ENCODE measurements at regions not wholly inside any gene's neighbourhood (a gene's known extent, or its start where the extent isn't known, plus 50 kb on each side); places are given as distances from the start of the nearest gene placed in this dataset.

DNA sequence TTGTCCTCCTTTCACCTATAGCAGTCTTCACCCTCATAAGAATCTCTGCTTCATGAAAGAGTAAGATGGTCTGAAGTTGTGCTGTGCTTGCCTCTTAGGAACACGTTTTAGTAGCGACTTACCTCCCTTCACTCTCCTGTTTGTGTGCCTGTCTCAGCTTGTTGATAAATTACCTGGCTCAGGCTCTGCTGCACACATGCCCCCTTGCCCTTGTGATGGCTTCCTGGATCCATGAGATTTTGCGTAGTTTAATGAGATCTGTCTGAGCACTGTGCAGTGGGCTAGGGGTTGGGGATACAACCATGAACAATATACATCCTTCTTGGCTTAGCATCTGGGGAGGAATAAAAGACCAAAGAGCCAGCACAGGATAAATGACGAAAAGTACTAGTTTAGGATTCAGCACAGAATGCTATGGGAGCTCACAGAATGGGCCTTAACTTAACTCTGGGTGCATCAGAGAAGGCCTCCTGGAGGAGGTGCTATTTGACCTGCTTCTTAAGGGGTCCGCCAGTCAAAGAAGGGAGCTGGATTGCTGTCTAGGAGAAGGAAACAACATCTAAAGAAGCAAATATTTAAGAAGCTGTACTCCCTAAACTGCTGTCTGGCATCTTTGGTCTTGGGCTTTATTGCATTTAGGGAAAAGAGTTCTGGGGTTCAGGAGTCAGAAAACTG is 175.7 kb upstream of the PLXNA2 start:
- no peak for DNase-seq (ENCODE audit: low spot score)
- no peak for FAIRE-seq

DNA sequence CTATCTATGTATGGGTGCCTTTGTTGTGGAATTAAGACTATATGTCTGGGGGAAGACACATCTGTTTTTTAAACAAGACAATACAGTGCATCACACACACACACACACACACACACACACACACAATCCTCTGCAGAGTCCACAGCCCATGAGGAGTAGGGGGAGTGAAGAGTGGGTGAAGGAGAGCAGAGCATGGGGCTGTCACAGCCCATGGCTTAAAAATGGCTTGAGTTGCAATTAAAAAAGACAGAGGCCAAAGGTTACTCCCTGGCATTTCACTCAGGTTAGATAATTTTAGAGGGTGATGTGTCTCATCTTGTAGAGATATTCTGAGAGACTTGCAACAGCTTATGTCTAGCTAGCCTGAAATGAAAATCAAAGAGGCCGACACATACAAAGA is 176.5 kb upstream of the PLXNA2 start:
- DNase-seq (ENCODE audit: low spot score): no peak
- FAIRE-seq: no peak

DNA sequence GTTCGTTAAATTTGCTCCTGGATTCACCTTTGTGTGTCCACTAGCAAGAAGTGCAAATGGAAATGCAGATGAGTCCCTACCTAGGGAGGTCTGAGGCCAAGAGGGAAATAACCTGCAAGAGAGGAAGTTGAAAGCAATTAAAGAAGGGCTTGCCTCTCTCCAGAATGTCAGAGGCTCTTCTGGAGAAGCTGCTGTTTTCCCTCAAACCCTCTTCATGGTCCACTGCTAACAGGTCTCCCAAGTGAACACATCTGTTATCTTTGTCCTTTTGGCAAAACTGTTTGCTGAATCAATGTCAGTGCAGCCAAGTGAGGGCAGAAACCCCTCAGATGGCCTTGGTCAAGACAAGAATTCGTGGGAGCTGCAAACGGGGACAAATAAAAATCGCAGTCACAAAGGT is 177.3 kb upstream of the PLXNA2 start:
- FAIRE-seq (no peak), DNase-seq (ENCODE audit: low spot score) (no peak)

DNA sequence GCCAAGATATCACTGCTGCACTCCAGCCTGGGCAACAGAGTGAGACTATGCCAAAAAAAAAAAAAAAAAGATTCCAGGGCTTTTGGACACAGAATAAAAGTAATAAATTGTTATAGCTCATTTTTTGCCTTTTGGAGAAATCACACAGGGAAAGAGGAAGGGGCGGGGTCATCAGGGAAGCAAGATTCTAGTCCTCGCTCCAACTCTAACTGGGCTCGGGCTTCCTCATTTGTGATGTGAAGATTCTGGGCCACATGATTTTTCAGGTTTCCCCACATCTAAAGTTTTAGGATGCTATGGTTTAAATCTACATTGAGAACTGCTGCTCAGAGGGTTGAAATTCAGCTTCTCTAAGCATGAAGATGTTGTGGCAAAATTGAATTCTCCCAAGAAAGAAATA is 179.3 kb upstream of the PLXNA2 start:
- FAIRE-seq: no peak
- no peak for DNase-seq (ENCODE audit: low spot score)

DNA sequence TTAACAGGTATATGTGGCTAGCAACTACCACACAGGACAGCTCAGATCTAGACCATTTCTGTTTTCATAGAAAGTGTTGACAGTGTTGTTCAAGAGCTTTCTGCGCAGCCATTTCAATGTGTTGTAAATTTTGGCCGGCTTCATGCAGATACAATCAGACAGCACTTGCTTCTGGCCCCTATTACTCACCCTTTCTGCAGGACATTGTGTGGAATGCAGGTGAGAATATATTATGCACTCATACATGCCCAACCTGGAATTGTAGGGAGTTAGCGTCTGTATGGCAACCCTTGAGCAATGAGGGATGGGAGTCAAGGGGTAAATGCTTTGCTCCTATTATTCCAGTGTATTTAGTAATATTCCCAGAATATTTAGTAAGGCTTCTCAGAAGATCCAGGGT is 180.9 kb upstream of the PLXNA2 start:
- DNase-seq (ENCODE audit: low spot score) (no peak), FAIRE-seq (no peak)

DNA sequence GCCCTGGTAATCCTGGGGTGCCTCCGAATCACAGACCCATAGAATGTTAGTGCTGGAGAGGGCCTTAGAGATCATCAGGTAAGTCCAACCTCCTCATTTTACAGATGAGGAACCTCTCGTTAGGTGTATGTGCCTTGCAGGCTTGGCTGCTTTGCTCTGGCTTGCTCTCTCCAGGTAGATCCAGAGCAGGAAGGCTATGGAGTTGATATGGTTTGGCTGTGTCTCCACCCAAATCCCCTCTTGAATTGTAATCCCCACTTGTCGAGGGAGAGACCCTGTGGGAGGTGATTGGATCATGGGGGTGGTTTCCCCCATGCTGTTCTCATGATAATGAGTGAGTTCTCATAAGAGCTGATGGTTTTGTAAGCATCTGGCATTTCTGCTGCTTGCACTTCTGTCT is 186.0 kb upstream of the PLXNA2 start:
- FAIRE-seq (no peak), DNase-seq (ENCODE audit: low spot score) (no peak)

DNA sequence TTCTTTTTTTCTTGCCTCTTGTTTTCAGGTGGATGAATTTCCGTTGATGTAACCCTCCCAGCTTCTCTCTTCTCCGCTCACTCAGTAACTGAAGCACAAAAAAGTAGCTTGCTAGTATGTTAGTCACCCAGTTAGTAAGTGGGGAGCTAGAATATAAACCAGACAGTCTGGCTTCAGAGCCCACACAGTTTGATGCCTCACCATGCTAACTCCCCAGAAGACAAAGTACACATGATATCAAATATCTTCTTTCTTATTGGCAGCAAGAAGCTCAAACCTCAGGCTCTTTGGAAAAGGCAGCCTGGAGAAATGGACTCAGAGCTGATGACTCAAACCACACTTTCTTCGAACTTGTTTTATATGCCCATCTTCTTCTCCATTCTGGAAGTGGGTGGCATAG is 187.5 kb upstream of the PLXNA2 start:
- DNase-seq (ENCODE audit: low spot score) (no peak), FAIRE-seq (no peak)

DNA sequence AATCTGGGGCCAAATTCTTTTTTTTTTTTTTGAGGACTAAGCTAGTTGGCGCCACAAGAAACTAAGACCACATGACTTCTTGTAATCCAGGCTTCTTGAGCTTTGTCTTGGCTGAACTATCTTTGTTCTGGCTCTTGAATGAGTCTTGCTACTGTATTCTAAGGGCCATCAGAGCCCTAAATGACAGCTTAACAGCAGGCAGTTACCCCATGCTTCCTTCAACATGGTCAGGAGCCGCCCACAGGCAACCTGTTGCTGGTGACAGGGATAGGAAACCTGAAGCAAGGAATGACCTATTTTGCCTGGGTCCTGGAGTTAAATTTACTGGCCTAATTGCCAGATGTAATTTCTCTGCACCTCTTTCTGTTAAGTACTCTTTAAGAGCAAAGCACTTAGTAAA is 188.2 kb upstream of the PLXNA2 start:
- FAIRE-seq (no peak), DNase-seq (ENCODE audit: low spot score) (no peak)

DNA sequence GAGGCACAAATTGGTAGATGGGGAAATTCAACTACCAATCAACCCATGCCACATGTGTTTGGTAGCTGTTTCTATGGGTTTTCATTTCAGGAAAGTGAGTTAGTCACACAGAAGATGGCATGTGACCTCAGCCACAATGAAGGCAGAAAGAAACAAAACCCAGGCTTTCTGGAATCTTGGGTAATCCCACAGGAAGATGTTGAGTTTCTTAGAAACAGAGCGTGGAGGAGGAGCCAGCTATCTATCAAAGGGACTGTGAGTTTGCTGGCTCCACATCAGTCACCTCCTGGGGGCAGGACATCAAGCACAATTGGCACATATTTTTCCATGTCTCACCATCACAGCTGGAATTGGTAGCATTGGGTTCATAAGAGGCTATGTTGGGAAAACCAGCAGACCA is 188.9 kb upstream of the PLXNA2 start:
- no peak for DNase-seq (ENCODE audit: low spot score)
- FAIRE-seq: no peak

DNA sequence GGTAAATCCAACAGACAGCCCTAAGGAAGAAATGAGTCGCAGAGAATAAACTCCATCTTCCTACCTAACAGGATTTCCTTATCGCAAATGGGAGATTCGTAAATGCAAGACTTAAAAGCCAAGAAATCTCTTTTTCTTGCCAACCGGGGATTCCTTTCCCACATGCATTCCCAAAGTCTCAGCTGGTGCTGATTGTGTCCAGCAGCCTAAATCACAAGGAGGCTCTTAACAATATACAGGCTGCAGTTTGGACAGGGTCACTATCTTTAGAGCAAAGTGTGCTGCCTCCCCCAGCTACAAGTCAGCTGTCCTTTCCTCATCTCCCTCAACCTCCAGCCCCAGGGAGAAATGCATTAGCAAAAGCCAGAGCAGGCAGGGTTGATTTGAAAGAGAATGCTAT is 189.8 kb upstream of the PLXNA2 start:
- DNase-seq (ENCODE audit: low spot score) (no peak), FAIRE-seq (no peak)

DNA sequence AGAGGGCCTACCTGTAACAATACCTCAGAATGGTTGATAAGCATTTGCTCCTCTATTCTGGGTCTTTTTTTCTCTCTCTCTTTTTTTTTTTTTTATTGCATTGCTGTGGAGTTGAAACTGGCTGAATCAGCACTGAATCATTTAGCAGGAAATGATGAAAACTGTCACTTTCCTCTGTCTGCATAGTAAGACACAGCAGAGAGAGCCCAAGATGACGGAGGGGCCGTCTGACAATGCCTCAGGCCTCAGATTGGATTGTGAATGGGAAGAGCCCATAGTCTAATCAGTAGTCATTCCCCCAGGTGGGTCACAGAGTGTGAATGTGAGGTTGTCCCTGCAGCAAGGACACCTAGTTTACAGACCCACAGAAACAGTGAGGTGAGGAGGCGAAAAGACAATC is 193.2 kb upstream of the PLXNA2 start:
- FAIRE-seq: no peak
- peak; percentile 47 for DNase-seq (ENCODE audit: low spot score)

DNA sequence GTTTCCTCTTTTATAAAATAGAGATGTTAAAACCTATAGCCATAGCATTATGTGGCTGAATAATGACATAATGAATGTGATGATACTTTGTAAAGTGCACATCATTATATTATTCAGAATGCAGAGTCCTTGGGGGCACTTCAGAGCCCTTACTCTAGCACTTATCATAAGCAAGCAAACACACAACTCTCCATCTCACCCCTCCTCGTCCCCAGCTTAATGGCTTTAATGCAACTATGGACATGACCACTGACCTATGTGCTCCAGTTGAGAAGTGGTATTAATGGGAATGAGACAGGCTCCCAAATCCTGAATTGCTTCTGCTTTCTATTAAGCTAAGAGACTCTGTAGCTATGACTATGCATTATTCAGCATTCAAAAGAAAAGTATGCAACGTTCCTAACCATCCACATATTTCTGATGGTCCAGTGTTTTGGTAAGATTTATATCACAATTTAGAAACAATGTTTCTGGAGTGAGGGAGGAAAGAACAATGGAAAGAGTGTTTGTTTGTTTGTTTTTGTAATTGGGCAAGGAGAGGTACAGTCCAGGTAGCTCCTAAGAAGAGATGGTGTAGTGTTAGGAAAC is 194.0 kb upstream of the PLXNA2 start:
- no peak for FAIRE-seq

DNA sequence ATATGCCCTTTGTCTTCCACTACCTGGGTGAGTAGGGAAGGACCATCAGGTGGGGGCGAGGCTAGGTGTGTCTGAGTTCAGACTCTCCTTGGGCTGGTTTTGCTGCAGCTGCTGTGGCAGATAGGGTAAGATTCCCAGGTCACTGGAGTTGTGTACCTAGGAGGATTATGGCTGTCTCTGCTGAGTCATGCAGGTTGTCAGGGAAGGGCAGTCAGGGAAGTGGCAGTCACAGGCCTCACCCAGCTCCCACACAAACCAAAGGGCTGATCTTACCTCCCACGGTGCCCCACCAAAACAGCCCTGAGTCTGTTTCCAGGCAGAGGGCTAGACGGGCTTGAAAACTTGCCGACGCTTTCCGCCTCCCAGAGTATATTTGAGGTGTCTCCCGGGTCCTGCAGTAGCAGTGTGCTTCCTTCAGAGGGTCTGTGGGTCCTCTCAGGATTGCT is 201.6 kb upstream of the PLXNA2 start:
- no peak for FAIRE-seq

More for the DNA sequence above, 194.0 kb upstream of the PLXNA2 start:
- DNase-seq (ENCODE audit: low spot score): no peak

DNA sequence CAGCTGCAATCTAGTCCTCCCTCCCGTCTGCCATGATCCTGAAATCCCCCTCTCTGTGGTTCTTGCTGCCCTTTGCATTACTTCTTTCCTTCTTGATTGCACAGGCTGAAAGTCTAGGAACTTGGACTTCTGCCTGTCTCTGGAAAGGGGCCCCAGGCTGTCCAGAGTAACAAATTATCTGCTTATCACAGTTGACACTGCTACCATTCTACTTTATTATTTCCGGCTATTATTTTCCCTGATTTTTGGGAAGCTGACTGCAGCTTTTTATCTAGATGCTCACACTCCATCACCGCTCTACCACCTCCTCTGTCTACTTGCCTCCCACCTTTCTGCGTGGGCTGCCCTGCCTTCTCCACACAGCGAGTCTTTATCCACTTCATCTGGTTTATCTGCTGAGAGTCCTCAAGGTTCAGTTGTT is 202.1 kb upstream of the PLXNA2 start:
- no peak for FAIRE-seq
- no peak for DNase-seq (ENCODE audit: low spot score)

More for the DNA sequence above, 201.6 kb upstream of the PLXNA2 start:
- no peak for DNase-seq (ENCODE audit: low spot score)

DNA sequence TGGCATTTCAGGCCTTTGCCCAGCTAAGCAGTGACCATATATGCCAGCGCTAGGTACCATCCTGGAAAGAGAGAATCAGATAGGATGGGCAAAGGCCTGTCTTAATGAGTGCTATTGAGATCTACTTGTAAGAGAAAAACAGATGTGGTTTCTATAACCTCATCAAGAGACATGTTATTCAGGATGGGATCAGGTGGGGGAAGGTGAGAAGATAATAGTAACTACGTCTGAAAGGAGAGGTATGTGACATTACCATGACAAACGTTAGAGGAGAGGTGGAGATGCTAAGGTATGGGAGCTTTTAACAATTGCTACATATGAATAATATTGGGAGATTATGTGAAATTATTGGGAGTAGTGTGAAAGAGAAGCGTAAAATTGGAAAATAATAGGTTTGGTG is 204.2 kb upstream of the PLXNA2 start:
- FAIRE-seq: no peak
- no peak for DNase-seq (ENCODE audit: low spot score)

DNA sequence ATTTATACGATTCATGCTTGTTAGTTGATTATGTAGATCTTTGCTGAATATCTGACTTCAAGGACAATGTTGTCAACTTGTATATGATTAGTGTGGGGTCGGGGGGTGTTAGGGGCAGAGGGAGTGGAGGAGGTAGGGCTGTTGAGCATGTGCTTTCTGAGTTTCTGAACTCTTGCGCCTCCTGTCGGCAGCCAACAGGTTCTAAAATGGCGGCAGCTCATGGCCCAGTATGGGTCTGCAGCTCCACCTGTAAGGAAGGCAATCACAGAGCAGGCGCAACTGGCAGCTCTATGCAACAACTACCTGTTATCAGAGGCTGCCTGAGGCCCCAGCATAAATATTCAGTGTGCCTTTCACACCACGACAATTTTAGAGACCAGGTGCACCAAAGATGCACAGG is 205.8 kb upstream of the PLXNA2 start:
- FAIRE-seq: no peak

DNA sequence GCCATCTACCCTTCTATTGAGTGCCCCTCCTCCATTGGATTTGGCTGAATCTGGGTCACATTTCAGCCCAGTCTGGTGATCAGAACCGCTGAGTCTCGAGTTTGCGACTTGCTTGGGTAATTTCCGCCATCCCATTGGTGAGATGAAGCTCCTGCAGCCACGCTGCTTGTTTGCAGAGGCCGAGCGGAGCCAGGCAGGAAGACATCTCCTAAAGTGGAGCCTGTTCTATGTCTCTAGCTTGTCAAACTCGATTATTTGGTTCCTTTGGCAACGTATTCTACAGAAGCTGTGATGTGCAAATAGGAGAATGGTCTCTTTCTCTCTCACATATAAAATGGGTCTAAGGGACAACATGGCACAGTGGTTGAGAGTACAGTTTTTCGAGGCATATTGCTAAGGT is 206.8 kb upstream of the PLXNA2 start:
- FAIRE-seq (no peak), DNase-seq (ENCODE audit: low spot score) (no peak)

More for the DNA sequence above, 205.8 kb upstream of the PLXNA2 start:
- DNase-seq (ENCODE audit: low spot score): no peak

DNA sequence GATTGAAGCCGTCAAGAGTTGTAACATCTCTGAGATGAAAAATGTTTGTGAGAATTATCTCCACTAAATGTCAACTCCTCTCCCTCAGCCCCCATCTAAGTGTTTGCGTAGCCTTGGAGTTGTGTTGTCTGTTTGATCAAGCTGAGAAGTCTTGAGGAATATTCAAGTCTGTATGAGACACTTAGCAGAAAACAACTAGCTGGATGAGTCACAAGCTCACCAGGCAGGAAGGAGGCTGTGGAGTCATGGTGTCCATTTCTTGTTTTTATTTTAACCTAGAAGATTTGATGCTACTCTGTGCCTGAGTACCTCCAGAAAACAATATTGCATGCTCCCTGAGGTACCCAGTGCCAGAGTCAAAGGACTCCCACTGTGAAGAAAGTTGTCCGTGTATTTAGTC is 211.6 kb upstream of the PLXNA2 start:
- FAIRE-seq (no peak), DNase-seq (ENCODE audit: low spot score) (peak; percentile 13)

DNA sequence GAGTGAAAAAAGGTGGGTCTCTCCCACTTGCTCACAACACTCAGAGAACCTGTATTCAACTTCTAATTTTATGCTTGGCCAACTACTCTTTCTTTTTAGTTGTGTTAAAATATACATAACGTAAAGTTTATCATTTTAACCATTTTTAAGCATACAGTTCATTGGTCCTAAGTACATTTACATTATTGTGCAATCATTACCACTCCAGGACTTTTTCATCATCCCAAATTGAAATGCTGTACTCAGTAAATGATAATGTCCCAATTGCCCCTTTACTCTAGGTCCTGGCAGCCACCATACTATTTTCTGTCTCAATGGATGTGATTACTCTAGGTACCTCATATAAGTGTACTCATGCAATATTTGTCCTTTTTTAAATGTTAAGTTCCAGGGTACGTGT is 212.3 kb upstream of the PLXNA2 start:
- FAIRE-seq (no peak), DNase-seq (ENCODE audit: low spot score) (no peak)

DNA sequence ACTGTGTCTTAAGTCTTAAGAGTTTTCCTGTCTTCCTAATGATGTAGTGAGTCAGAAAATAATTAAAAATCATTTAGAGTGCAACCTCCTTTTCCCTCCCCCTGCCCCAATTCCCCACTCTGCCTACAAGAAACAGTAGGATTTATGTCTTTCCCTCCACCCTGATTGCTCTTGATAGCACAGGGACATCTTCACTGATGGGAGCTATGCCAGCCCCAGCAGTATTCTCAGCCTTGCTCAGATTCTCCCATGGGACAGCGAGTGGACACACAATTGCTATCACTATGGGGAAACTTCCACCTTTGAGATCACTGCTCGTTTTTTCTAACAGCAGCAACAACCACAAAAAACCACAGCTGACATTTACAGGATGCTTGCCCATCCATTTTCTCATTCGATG is 216.6 kb upstream of the PLXNA2 start:
- DNase-seq (ENCODE audit: low spot score): no peak
- no peak for FAIRE-seq

DNA sequence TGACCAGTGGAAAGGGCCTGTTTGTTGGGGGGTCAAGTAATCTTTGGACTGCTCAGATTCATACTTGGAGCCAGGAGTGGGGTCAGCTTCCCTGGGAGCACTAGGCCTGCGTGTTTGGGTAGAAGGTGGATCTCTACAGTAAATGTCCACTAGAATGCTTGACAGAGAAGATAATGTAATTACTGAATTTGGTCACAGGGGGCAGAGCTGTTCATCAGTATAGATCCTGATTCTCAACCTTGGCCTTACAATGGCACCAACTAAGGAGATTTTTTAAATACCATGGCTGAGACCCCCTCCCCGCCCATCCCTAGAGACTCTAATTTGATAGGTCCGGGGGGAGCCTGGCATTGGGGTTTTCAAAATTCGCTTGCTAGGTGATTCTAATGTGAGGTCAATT is 217.5 kb upstream of the PLXNA2 start:
- FAIRE-seq (no peak), DNase-seq (ENCODE audit: low spot score) (no peak)

DNA sequence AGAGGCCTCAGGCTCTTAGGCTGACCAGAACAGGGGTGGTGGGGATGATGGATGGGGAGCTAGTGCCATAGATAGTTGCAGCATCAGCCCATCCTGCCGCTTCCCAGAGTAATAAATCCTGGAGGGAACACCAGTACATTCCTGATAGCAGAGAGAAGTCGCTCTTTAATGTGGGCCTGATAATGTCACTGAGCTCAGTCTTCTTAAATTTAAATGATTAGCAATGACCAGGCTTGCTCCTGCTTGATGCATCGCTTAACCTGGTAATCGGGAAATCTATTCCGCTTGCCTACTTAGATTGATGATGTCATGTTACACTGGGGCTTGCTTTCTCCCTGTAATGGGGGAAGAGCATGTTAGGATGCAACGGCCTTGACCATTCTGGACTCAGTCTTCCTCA is 218.6 kb upstream of the PLXNA2 start:
- no peak for DNase-seq (ENCODE audit: low spot score)
- FAIRE-seq: no peak

DNA sequence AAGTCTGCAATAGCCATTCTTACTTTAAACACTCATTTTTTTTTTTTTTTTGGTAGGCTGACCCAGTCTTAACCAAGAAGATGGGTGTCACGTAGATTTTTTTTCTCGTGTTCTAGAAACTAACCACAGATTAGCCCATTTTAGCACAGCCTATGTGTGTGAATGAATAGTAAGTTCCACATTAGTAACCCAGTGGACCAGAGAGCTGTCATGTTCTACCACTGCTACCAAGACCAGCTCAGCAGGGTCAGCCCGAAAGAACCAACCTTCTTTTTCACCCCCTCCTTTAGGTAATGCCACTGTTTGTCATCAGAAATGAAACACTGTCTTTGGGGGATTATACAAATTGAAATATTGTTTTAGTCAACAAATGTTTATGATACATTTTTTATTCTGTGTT is 221.1 kb upstream of the PLXNA2 start:
- FAIRE-seq: no peak
- DNase-seq (ENCODE audit: low spot score): no peak

Data from urothelium cell line (cell line).